ENCODE measurements at regions not wholly inside any gene's neighbourhood (a gene's known extent, or its start where the extent isn't known, plus 50 kb on each side); places are given as distances from the start of the nearest gene placed in this dataset.

- TF ChIP-seq, protein P1, sequence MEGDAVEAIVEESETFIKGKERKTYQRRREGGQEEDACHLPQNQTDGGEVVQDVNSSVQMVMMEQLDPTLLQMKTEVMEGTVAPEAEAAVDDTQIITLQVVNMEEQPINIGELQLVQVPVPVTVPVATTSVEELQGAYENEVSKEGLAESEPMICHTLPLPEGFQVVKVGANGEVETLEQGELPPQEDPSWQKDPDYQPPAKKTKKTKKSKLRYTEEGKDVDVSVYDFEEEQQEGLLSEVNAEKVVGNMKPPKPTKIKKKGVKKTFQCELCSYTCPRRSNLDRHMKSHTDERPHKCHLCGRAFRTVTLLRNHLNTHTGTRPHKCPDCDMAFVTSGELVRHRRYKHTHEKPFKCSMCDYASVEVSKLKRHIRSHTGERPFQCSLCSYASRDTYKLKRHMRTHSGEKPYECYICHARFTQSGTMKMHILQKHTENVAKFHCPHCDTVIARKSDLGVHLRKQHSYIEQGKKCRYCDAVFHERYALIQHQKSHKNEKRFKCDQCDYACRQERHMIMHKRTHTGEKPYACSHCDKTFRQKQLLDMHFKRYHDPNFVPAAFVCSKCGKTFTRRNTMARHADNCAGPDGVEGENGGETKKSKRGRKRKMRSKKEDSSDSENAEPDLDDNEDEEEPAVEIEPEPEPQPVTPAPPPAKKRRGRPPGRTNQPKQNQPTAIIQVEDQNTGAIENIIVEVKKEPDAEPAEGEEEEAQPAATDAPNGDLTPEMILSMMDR (IDR thresholded peaks at IDR 0.05; ENCODE audit: insufficient read depth, low read length, poor library complexity, severe bottlenecking): no peak
- DNase-seq (ENCODE audit: extremely low read depth, insufficient read length): no peak
- H3K27me3 ChIP-seq (replicated peaks; ENCODE audit: control insufficient read depth, insufficient read depth, low read length): no peaks in the 10 kb centered on the region
- no peak overlapping the region for H3K4me3 ChIP-seq (replicated peaks; ENCODE audit: low read depth, low read length)
- peaks cover 3% of the 10 kb centered on the region; the same call in 1 of the 2 replicates for H3K36me3 ChIP-seq (ENCODE audit: control insufficient read depth, insufficient read depth, low read length)
Observed at GRCh38 chr4:104967034-104967401, 179.7 kb upstream of the TET2 start.

- TF ChIP-seq, protein P1 (IDR thresholded peaks at IDR 0.05; ENCODE audit: insufficient read depth, low read length, poor library complexity, severe bottlenecking): no peak
- DNase-seq (ENCODE audit: extremely low read depth, insufficient read length): no peak
- H3K36me3 ChIP-seq (ENCODE audit: control insufficient read depth, insufficient read depth, low read length): no peaks in the 10 kb centered on the region
- H3K27me3 ChIP-seq (replicated peaks; ENCODE audit: control insufficient read depth, insufficient read depth, low read length): no peaks in the 10 kb centered on the region
- no peak overlapping the region for H3K4me3 ChIP-seq (replicated peaks; ENCODE audit: low read depth, low read length)
Observed at GRCh38 chr4:104969394-104970082, 177.1 kb upstream of the TET2 start.

- DNase-seq (ENCODE audit: extremely low read depth, insufficient read length): no peak
- TF ChIP-seq, protein P1 (IDR thresholded peaks at IDR 0.05; ENCODE audit: insufficient read depth, low read length, poor library complexity, severe bottlenecking): no peak
- no peaks in the 10 kb centered on the region for H3K27me3 ChIP-seq (replicated peaks; ENCODE audit: control insufficient read depth, insufficient read depth, low read length)
- no peaks in the 10 kb centered on the region for H3K36me3 ChIP-seq (ENCODE audit: control insufficient read depth, insufficient read depth, low read length)
- H3K4me3 ChIP-seq (replicated peaks; ENCODE audit: low read depth, low read length): peak overlapping the region; percentile 58
Observed at GRCh38 chr4:104971462-104971861, 175.2 kb upstream of the TET2 start.

DNA sequence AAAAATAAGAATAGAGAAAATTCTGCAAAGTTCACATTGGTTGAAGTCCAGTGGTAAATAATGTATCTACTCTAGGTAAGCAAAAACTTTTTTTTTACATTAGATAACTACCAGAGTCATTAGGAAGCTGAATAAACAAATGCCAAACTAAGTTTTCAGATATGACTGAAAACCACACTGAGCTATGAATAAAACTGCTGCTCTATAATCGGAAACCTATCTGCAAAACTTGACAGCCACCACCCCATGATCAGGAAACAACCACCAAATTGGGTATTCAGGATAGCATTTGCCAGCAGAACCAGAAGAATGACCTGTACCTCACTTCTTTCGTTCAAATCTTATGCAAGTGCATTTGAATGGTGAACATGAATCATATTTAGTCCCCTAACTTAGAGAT lies 173.0 kb upstream of the TET2 start:
- DNase-seq (ENCODE audit: extremely low read depth, insufficient read length): no peak
- TF ChIP-seq, protein P1 (IDR thresholded peaks at IDR 0.05; ENCODE audit: insufficient read depth, low read length, poor library complexity, severe bottlenecking): no peak
- Histone ChIP-seq H3K36me3 (ENCODE audit: control insufficient read depth, insufficient read depth, low read length) (no peaks in the 10 kb centered on the region), H3K4me3 (replicated peaks; ENCODE audit: low read depth, low read length) (peak overlapping the region; percentile 58), H3K27me3 (replicated peaks; ENCODE audit: control insufficient read depth, insufficient read depth, low read length) (no peaks in the 10 kb centered on the region)

DNA sequence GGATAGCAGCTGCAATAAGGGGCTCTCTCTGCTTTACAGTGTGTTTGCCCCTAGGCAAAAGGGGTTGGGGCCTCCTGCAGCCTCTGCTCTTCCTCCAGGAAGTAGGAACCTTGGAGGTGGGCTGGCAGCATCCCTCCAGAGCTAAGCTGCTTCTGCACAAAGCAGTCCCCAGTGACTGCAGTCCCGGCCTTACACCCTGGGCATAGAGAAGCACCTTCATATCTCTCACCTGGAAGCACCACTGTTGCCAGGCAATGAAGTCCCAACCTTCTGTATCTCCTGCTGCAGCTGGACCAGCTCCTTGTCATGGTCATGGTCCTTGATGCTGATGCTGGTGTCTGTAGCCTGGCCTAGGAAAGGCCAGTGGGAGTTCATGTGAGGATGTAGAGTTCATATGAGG lies 171.1 kb upstream of the TET2 start:
- TF ChIP-seq, protein P1 (IDR thresholded peaks at IDR 0.05; ENCODE audit: insufficient read depth, low read length, poor library complexity, severe bottlenecking): no peak
- DNase-seq (ENCODE audit: extremely low read depth, insufficient read length): no peak
- no peak overlapping the region for H3K4me3 ChIP-seq (replicated peaks; ENCODE audit: low read depth, low read length)
- no peaks in the 10 kb centered on the region for H3K36me3 ChIP-seq (ENCODE audit: control insufficient read depth, insufficient read depth, low read length)
- no peaks in the 10 kb centered on the region for H3K27me3 ChIP-seq (replicated peaks; ENCODE audit: control insufficient read depth, insufficient read depth, low read length)

- no peaks in the 10 kb centered on the region for H3K27me3 ChIP-seq (replicated peaks; ENCODE audit: control insufficient read depth, insufficient read depth, low read length)
- no peak for DNase-seq (ENCODE audit: extremely low read depth, insufficient read length)
- H3K4me3 ChIP-seq (replicated peaks; ENCODE audit: low read depth, low read length): no peak overlapping the region
- H3K36me3 ChIP-seq (ENCODE audit: control insufficient read depth, insufficient read depth, low read length): no peaks in the 10 kb centered on the region
- TF ChIP-seq, protein P1 (IDR thresholded peaks at IDR 0.05; ENCODE audit: insufficient read depth, low read length, poor library complexity, severe bottlenecking): no peak
Observed at GRCh38 chr4:104976262-104976661, 170.4 kb upstream of the TET2 start.

Data from GM06990 (cell line).